ENCODE measurements at regions not wholly inside any gene's neighbourhood (a gene's known extent, or its start where the extent isn't known, plus 50 kb on each side); places are given as distances from the start of the nearest gene placed in this dataset.

DNA sequence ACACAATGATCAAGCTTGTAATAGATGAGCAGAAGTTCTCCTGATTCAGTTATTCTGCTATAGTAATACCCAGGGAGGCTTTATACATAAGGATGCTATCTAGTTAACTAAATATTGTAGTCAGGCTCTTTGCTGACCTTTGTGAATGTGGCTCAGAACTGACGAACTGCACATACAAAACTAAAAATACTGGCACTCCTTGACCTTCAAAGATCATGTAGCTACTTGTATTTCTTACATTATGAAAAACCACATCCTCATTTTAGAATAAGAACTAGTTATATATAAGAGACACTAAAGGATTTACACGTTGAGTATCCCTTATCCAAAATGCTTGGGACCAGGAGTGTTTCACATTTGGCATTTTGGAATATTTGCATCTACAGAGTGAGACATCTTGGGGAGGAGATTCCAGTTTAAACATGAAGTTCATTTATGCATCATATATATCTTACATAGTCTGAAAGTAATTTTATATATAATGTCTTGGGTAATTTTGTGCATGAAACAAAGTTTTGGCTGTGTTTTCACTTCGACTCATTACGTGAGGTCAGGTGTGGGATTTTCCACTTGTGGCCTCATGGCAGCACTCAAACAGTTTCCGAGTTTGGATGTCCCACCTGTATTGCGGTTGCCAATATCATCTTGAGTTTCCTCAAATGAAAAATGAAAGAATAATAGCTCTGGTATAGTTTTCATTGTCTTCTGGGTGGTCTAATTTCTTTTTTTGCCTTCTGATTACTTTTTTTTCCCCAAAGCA, 58.4 kb upstream of the FBXL7 start:
- TF ChIP-seq, protein P1, sequence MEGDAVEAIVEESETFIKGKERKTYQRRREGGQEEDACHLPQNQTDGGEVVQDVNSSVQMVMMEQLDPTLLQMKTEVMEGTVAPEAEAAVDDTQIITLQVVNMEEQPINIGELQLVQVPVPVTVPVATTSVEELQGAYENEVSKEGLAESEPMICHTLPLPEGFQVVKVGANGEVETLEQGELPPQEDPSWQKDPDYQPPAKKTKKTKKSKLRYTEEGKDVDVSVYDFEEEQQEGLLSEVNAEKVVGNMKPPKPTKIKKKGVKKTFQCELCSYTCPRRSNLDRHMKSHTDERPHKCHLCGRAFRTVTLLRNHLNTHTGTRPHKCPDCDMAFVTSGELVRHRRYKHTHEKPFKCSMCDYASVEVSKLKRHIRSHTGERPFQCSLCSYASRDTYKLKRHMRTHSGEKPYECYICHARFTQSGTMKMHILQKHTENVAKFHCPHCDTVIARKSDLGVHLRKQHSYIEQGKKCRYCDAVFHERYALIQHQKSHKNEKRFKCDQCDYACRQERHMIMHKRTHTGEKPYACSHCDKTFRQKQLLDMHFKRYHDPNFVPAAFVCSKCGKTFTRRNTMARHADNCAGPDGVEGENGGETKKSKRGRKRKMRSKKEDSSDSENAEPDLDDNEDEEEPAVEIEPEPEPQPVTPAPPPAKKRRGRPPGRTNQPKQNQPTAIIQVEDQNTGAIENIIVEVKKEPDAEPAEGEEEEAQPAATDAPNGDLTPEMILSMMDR (IDR thresholded peaks at IDR 0.05): no peak
- TF ChIP-seq POLR2AphosphoS5 (IDR thresholded peaks at IDR 0.05): no peak
